Tibial nerve (tissue), 4 donors: ENCODE measurements at regions not wholly inside any gene's neighbourhood (a gene's known extent, or its start where the extent isn't known, plus 50 kb on each side); places are given as distances from the start of the nearest gene placed in this dataset.

Experiments
- DNase-seq, 2 donors: peaks; one replicate each; pipeline ENCODE4 v3.0.0-alpha.2; 2019; ENCODE audit warnings: low spot score in 2 of 2
- H3K27ac ChIP-seq, 4 donors: fragments of 200-600 bp; sonication (generic) in 3 of 4; one replicate each; pipeline ENCODE4 v1.5.1; 2017 to 2019; ENCODE audit warnings: mild to moderate bottlenecking in 1 of 4
- H3K27me3 ChIP-seq, 2 donors: fragments of 200-600 bp; sonication (generic) in 1 of 2; one replicate each; pipeline versions ENCODE4 v1.5.1 to v1.6.0; 2017 to 2019
- H3K36me3 ChIP-seq, 3 donors: fragments of 200-600 bp; sonication (generic); one replicate each; pipeline ENCODE4 v1.5.1; 2018 to 2019
- H3K4me1 ChIP-seq, 4 donors: fragments of 200-600 bp; sonication (generic) in 3 of 4; one replicate each; pipeline ENCODE4 v1.5.1; 2017 to 2019
- H3K4me3 ChIP-seq, 4 donors: fragments of 200-600 bp; sonication (generic) in 3 of 4; one replicate each; pipeline ENCODE4 v1.5.1; 2017 to 2019; ENCODE audit warnings: mild to moderate bottlenecking in 1 of 4, moderate library complexity in 1 of 4
- H3K9me3 ChIP-seq, 4 donors: fragments of 200-600 bp; sonication (generic) in 3 of 4; one replicate each; pipeline ENCODE4 v1.5.1; 2017 to 2019
- CTCF ChIP-seq, 5 experiments: fragments of 200-600 bp in 3 of 5; fragments of 450-650 bp in 2 of 5; sonication (generic) in 3 of 5; IDR thresholded peaks; one replicate each; pipeline ENCODE4 v1.5.1; 2016 to 2019; ENCODE audit warnings: antibody characterized with exemption in 5 of 5, mild to moderate bottlenecking in 3 of 5, moderate library complexity in 2 of 5
- EP300 ChIP-seq, 2 donors: sonication (generic); formaldehyde crosslinking; IDR thresholded peaks; one replicate each; pipeline ENCODE4 v1.6.1; 2017; ENCODE audit warnings: antibody characterized with exemption in 2 of 2, mild to moderate bottlenecking in 1 of 2
- POLR2A ChIP-seq, 2 donors: fragments of 450-650 bp; IDR thresholded peaks; one replicate each; pipeline ENCODE4 v1.6.1; 2017; ENCODE audit warnings: antibody characterized with exemption in 2 of 2, mild to moderate bottlenecking in 2 of 2, moderate library complexity in 2 of 2
- WGBS, 2 donors: methylation state at CpG; one replicate each; pipeline ENCODE4 v1.1.5; 2018; 5-methylcytosine and 5-hydroxymethylcytosine counted together

- Histone ChIP-seq H3K27me3 (no peaks in the 10 kb centered on the region), H3K9me3 (no peaks in the 10 kb centered on the region), H3K4me3 (no peak overlapping the region), H3K27ac (peak overlapping the region in 2 of 4 donors; percentile 78 to 88), H3K4me1 (peaks cover 0 to 53% (median 24%) of the 10 kb centered on the region in 4 donors), H3K36me3 (no peaks in the 10 kb centered on the region)
- TF ChIP-seq POLR2A (IDR thresholded peaks at IDR 0.05) (no peak), EP300 (IDR thresholded peaks at IDR 0.05) (no peak), CTCF (IDR thresholded peaks at IDR 0.05) (no peak)
- 63 to 68% methylated on average over 2 of the region's 2 CpGs for WGBS, 2 donors
- DNase-seq, result no peak
These were observed 90.2 kb upstream of the TGFBR2 start for GRCh38 chr3:30516238-30516637.

- WGBS, 2 donors, result 45 to 59% methylated on average over 4 of the region's 4 CpGs
- TF ChIP-seq CTCF (IDR thresholded peaks at IDR 0.05) (peak in 3 of 5 experiments; percentile 29 to 51 (median 33)), POLR2A (IDR thresholded peaks at IDR 0.05) (no peak), EP300 (IDR thresholded peaks at IDR 0.05) (peak; percentile 92 to 96)
These were observed 88.1 kb upstream of the TGFBR2 start for GRCh38 chr3:30518181-30518864.

GRCh38 chr3:30518872-30519271 lies 87.5 kb upstream of the TGFBR2 start:
- Histone ChIP-seq H3K36me3 (no peaks in the 10 kb centered on the region), H3K4me3 (no peak overlapping the region), H3K27ac (peak overlapping the region; percentile 21 to 88 (median 58)), H3K9me3 (no peaks in the 10 kb centered on the region), H3K4me1 (peaks cover 0 to 44% (median 18%) of the 10 kb centered on the region in 4 donors), H3K27me3 (no peaks in the 10 kb centered on the region)
- no peak for TF ChIP-seq CTCF (IDR thresholded peaks at IDR 0.05)
- TF ChIP-seq EP300 (IDR thresholded peaks at IDR 0.05), result no peak
- TF ChIP-seq POLR2A (IDR thresholded peaks at IDR 0.05), result no peak
- no peak for DNase-seq

More at GRCh38 chr3:30518181-30518864, 88.1 kb upstream of the TGFBR2 start:
- H3K4me1 ChIP-seq, result peaks cover 0 to 44% (median 18%) of the 10 kb centered on the region in 4 donors
- H3K27ac ChIP-seq, result peak overlapping the region; percentile 41 to 88 (median 64)
- no peaks in the 10 kb centered on the region for H3K9me3 ChIP-seq
- no peaks in the 10 kb centered on the region for H3K27me3 ChIP-seq
- DNase-seq, result peak; percentile 39 to 70
- no peaks in the 10 kb centered on the region for H3K36me3 ChIP-seq
- H3K4me3 ChIP-seq, result no peak overlapping the region

- WGBS, 2 donors, result 23 to 30% methylated on average over 2 of the region's 2 CpGs
- peak overlapping the region; percentile 20 to 88 (median 66) for H3K27ac ChIP-seq
These were observed 85.7 kb upstream of the TGFBR2 start for GRCh38 chr3:30520699-30521098.

More at GRCh38 chr3:30520699-30521098, 85.7 kb upstream of the TGFBR2 start:
- no peaks in the 10 kb centered on the region for H3K9me3 ChIP-seq
- no peak overlapping the region for H3K4me3 ChIP-seq
- H3K4me1 ChIP-seq, result peaks cover 0 to 44% (median 18%) of the 10 kb centered on the region in 4 donors
- no peak for DNase-seq
- H3K27me3 ChIP-seq, result no peaks in the 10 kb centered on the region
- TF ChIP-seq EP300 (IDR thresholded peaks at IDR 0.05), result peak in 1 of 2 donors; percentile 83
- no peak for TF ChIP-seq CTCF (IDR thresholded peaks at IDR 0.05)
- no peaks in the 10 kb centered on the region for H3K36me3 ChIP-seq
